ENCODE measurements at regions not wholly inside any gene's neighbourhood (a gene's known extent, or its start where the extent isn't known, plus 50 kb on each side); places are given as distances from the start of the nearest gene placed in this dataset.

GRCh38 chr1:60987904-60988303 is 94.5 kb upstream of the NFIA start:
- no peak for DNase-seq (ENCODE audit: low read depth, low spot score)

- no peak for DNase-seq (ENCODE audit: low read depth, low spot score)
Observed at GRCh38 chr1:60984062-60984799, 98.1 kb upstream of the NFIA start.

GRCh38 chr1:60983701-60984061 is 98.7 kb upstream of the NFIA start:
- DNase-seq (ENCODE audit: low read depth, low spot score), result no peak

GRCh38 chr1:60982539-60982938 is 99.8 kb upstream of the NFIA start:
- DNase-seq (ENCODE audit: low read depth, low spot score), result no peak

GRCh38 chr1:60981357-60981756 is 101.0 kb upstream of the NFIA start:
- DNase-seq (ENCODE audit: low read depth, low spot score), result no peak

GRCh38 chr1:60978421-60979357 is 103.7 kb upstream of the NFIA start:
- DNase-seq (ENCODE audit: low read depth, low spot score), result no peak

GRCh38 chr1:60977661-60978060 is 104.7 kb upstream of the NFIA start:
- no peak for DNase-seq (ENCODE audit: low read depth, low spot score)

GRCh38 chr1:60974524-60975372 is 107.6 kb upstream of the NFIA start:
- no peak for DNase-seq (ENCODE audit: low read depth, low spot score)

- no peak for DNase-seq (ENCODE audit: low read depth, low spot score)
Observed at GRCh38 chr1:60973668-60974067, 108.7 kb upstream of the NFIA start.

GRCh38 chr1:60972841-60973364 is 109.5 kb upstream of the NFIA start:
- DNase-seq (ENCODE audit: low read depth, low spot score), result peak; percentile 72

- no peak for DNase-seq (ENCODE audit: low read depth, low spot score)
Observed at GRCh38 chr1:60971330-60971729, 111.0 kb upstream of the NFIA start.

- DNase-seq (ENCODE audit: low read depth, low spot score), result peak; percentile 62
Observed at GRCh38 chr1:60969971-60970509, 112.3 kb upstream of the NFIA start.

GRCh38 chr1:60965280-60965854 is 117.0 kb upstream of the NFIA start:
- DNase-seq (ENCODE audit: low read depth, low spot score), result no peak

- DNase-seq (ENCODE audit: low read depth, low spot score), result peak; percentile 61
Observed at GRCh38 chr1:60963167-60963940, 119.0 kb upstream of the NFIA start.

- DNase-seq (ENCODE audit: low read depth, low spot score), result no peak
Observed at GRCh38 chr1:60960891-60961461, 121.4 kb upstream of the NFIA start.

- no peak for DNase-seq (ENCODE audit: low read depth, low spot score)
Observed at GRCh38 chr1:60959701-60960100, 122.7 kb upstream of the NFIA start.

GRCh38 chr1:60958001-60958400 is 124.4 kb upstream of the NFIA start:
- no peak for DNase-seq (ENCODE audit: low read depth, low spot score)

- DNase-seq (ENCODE audit: low read depth, low spot score), result no peak
Observed at GRCh38 chr1:60956520-60956919, 125.8 kb upstream of the NFIA start.

- peak; percentile 32 for DNase-seq (ENCODE audit: low read depth, low spot score)
Observed at GRCh38 chr1:60952612-60953111, 129.7 kb upstream of the NFIA start.

Measured in astrocyte of the hippocampus (primary cell).